ENCODE measurements at regions not wholly inside any gene's neighbourhood (a gene's known extent, or its start where the extent isn't known, plus 50 kb on each side); places are given as distances from the start of the nearest gene placed in this dataset.

- TF ChIP-seq EZH2 (IDR thresholded peaks at IDR 0.05; ENCODE audit: borderline replicate concordance, low read depth, low read length, severe bottlenecking) (no peak), CTCF (IDR thresholded peaks at IDR 0.05; ENCODE audit: borderline replicate concordance, extremely low read depth, low read length, poor library complexity, severe bottlenecking) (no peak)
- H3K4me2 ChIP-seq (ENCODE audit: insufficient read depth, low read length) = no peak overlapping the region
- H3K4me3 ChIP-seq (ENCODE audit: low read depth in 1 of 2, low read length in 2 of 2) = no peak overlapping the region
- H3K27me3 ChIP-seq (ENCODE audit: insufficient read depth, low read length, poor library complexity) = no peaks in the 10 kb centered on the region
- no peaks in the 10 kb centered on the region for H4K20me1 ChIP-seq (ENCODE audit: insufficient read depth, low read length)
- no peak overlapping the region for H2AFZ ChIP-seq (ENCODE audit: low read depth, low read length)
- no peaks in the 10 kb centered on the region for H3K79me2 ChIP-seq (ENCODE audit: insufficient read depth, low read length)
- H3K4me1 ChIP-seq (ENCODE audit: insufficient read depth, low read length) = no peaks in the 10 kb centered on the region
- H3K9me3 ChIP-seq (ENCODE audit: insufficient read depth, low read length, severe bottlenecking) = no peaks in the 10 kb centered on the region
- DNase-seq = no peak
- no peak for ATAC-seq (ENCODE audit: insufficient read depth, low read depth)
- no peaks in the 10 kb centered on the region for H3K36me3 ChIP-seq (ENCODE audit: insufficient read depth, low read length)
- H3K9ac ChIP-seq (ENCODE audit: low read depth, low read length) = no peak overlapping the region
- H3K27ac ChIP-seq (ENCODE audit: low read length) = no peak overlapping the region
Measured at GRCh38 chr10:33883881-33884280, 549.4 kb upstream of the NRP1 start.

GRCh38 chr10:33882996-33883395 is 548.5 kb upstream of the NRP1 start:
- no peak overlapping the region for H3K4me2 ChIP-seq (ENCODE audit: insufficient read depth, low read length)
- TF ChIP-seq EZH2 (IDR thresholded peaks at IDR 0.05; ENCODE audit: borderline replicate concordance, low read depth, low read length, severe bottlenecking) (no peak), CTCF (IDR thresholded peaks at IDR 0.05; ENCODE audit: borderline replicate concordance, extremely low read depth, low read length, poor library complexity, severe bottlenecking) (no peak)
- H3K27ac ChIP-seq (ENCODE audit: low read length) = no peak overlapping the region
- no peak overlapping the region for H3K4me3 ChIP-seq (ENCODE audit: low read depth in 1 of 2, low read length in 2 of 2)
- no peaks in the 10 kb centered on the region for H3K4me1 ChIP-seq (ENCODE audit: insufficient read depth, low read length)
- H2AFZ ChIP-seq (ENCODE audit: low read depth, low read length) = no peak overlapping the region
- no peaks in the 10 kb centered on the region for H3K9me3 ChIP-seq (ENCODE audit: insufficient read depth, low read length, severe bottlenecking)
- H3K79me2 ChIP-seq (ENCODE audit: insufficient read depth, low read length) = no peaks in the 10 kb centered on the region
- DNase-seq (no peak), ATAC-seq (ENCODE audit: insufficient read depth, low read depth) (no peak)
- no peaks in the 10 kb centered on the region for H4K20me1 ChIP-seq (ENCODE audit: insufficient read depth, low read length)
- no peak overlapping the region for H3K9ac ChIP-seq (ENCODE audit: low read depth, low read length)
- no peaks in the 10 kb centered on the region for H3K36me3 ChIP-seq (ENCODE audit: insufficient read depth, low read length)
- H3K27me3 ChIP-seq (ENCODE audit: insufficient read depth, low read length, poor library complexity) = no peaks in the 10 kb centered on the region

- Histone ChIP-seq H3K4me2 (ENCODE audit: insufficient read depth, low read length) (no peak overlapping the region), H2AFZ (ENCODE audit: low read depth, low read length) (no peak overlapping the region), H4K20me1 (ENCODE audit: insufficient read depth, low read length) (no peaks in the 10 kb centered on the region), H3K4me1 (ENCODE audit: insufficient read depth, low read length) (no peaks in the 10 kb centered on the region), H3K36me3 (ENCODE audit: insufficient read depth, low read length) (no peaks in the 10 kb centered on the region), H3K9ac (ENCODE audit: low read depth, low read length) (no peak overlapping the region), H3K27ac (ENCODE audit: low read length) (no peak overlapping the region), H3K79me2 (ENCODE audit: insufficient read depth, low read length) (no peaks in the 10 kb centered on the region), H3K9me3 (ENCODE audit: insufficient read depth, low read length, severe bottlenecking) (no peaks in the 10 kb centered on the region), H3K27me3 (ENCODE audit: insufficient read depth, low read length, poor library complexity) (no peaks in the 10 kb centered on the region), H3K4me3 (ENCODE audit: low read depth in 1 of 2, low read length in 2 of 2) (no peak overlapping the region)
- DNase-seq (no peak), ATAC-seq (ENCODE audit: insufficient read depth, low read depth) (no peak)
- TF ChIP-seq CTCF (IDR thresholded peaks at IDR 0.05; ENCODE audit: borderline replicate concordance, extremely low read depth, low read length, poor library complexity, severe bottlenecking) (no peak), EZH2 (IDR thresholded peaks at IDR 0.05; ENCODE audit: borderline replicate concordance, low read depth, low read length, severe bottlenecking) (no peak)
Measured at GRCh38 chr10:33880291-33880690, 545.8 kb upstream of the NRP1 start.

- Histone ChIP-seq H2AFZ (ENCODE audit: low read depth, low read length) (no peak overlapping the region), H3K4me1 (ENCODE audit: insufficient read depth, low read length) (no peaks in the 10 kb centered on the region), H3K4me2 (ENCODE audit: insufficient read depth, low read length) (no peak overlapping the region), H4K20me1 (ENCODE audit: insufficient read depth, low read length) (no peaks in the 10 kb centered on the region), H3K27me3 (ENCODE audit: insufficient read depth, low read length, poor library complexity) (no peaks in the 10 kb centered on the region), H3K79me2 (ENCODE audit: insufficient read depth, low read length) (no peaks in the 10 kb centered on the region), H3K27ac (ENCODE audit: low read length) (no peak overlapping the region), H3K36me3 (ENCODE audit: insufficient read depth, low read length) (no peaks in the 10 kb centered on the region), H3K9ac (ENCODE audit: low read depth, low read length) (no peak overlapping the region), H3K9me3 (ENCODE audit: insufficient read depth, low read length, severe bottlenecking) (no peaks in the 10 kb centered on the region), H3K4me3 (ENCODE audit: low read depth in 1 of 2, low read length in 2 of 2) (no peak overlapping the region)
- ATAC-seq (ENCODE audit: insufficient read depth, low read depth) (no peak), DNase-seq (no peak)
- TF ChIP-seq EZH2 (IDR thresholded peaks at IDR 0.05; ENCODE audit: borderline replicate concordance, low read depth, low read length, severe bottlenecking) = no peak
- TF ChIP-seq CTCF (IDR thresholded peaks at IDR 0.05; ENCODE audit: borderline replicate concordance, extremely low read depth, low read length, poor library complexity, severe bottlenecking) = no peak
Measured at GRCh38 chr10:33878238-33878786, 543.8 kb upstream of the NRP1 start.
